ENCODE measurements at regions not wholly inside any gene's neighbourhood (a gene's known extent, or its start where the extent isn't known, plus 50 kb on each side); places are given as distances from the start of the nearest gene placed in this dataset.

DNA sequence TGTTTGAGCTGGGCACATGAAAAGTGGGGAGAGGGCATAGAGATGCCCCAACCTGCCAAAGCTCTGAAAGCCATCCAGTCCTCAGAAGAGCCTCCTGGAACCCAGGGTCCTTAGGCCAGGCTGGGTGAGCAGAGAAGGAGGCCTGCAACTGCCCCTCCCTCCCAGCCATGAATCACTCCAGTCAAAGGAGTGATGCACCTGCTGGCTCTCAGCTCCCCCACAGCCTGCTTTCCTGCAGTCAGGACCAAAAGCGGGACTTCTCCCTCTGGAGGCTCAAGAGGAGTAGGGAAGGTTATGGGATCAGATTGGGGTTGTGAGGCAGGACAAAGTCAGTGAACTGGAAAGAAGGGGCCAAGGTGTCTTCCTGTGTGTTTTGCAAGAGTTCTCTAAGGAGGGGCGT lies 145.6 kb downstream of the TMEM132E start:
- H3K27me3 ChIP-seq (ENCODE audit: insufficient read depth, low read length) = peaks cover 10% of the 10 kb centered on the region; the same call in 1 of the 2 replicates
- no peaks in the 10 kb centered on the region for H3K36me3 ChIP-seq (ENCODE audit: insufficient read depth, low read length)
- no peak overlapping the region for H3K27ac ChIP-seq (ENCODE audit: low read depth, low read length)
- no peaks in the 10 kb centered on the region for H3K79me2 ChIP-seq (ENCODE audit: control insufficient read depth, insufficient read depth, low read length, unreplicated experiment)
- H3K4me3 ChIP-seq (ENCODE audit: low read depth, low read length) = no peak overlapping the region
- H3K4me1 ChIP-seq (ENCODE audit: control insufficient read depth, insufficient read depth, low read length, unreplicated experiment) = no peaks in the 10 kb centered on the region
- no peak overlapping the region for H2AFZ ChIP-seq (ENCODE audit: low read length, unreplicated experiment)

DNA sequence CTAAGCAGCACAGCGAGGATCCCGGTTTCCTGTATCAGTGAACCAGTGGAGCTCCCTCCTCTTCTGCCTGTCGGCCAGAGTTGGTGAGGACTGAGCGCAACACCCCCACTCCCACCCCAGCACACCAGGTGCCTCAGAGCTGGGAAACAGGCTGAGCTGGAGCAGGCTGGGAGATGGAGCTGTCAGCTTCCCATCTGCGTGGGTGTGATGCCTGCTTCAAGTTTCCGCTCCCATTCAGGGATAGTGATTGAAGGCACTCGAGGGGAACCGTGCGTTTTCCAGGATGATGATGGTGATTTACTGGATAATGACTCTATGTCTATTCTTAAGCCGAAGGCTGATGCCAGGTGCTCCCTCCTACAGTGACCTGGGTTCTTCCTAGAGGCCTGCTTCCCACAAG lies 144.5 kb downstream of the TMEM132E start:
- Histone ChIP-seq H3K4me1 (ENCODE audit: control insufficient read depth, insufficient read depth, low read length, unreplicated experiment) (no peaks in the 10 kb centered on the region), H3K79me2 (ENCODE audit: control insufficient read depth, insufficient read depth, low read length, unreplicated experiment) (no peaks in the 10 kb centered on the region), H2AFZ (ENCODE audit: low read length, unreplicated experiment) (no peak overlapping the region), H3K36me3 (ENCODE audit: insufficient read depth, low read length) (no peaks in the 10 kb centered on the region), H3K27ac (ENCODE audit: low read depth, low read length) (no peak overlapping the region), H3K27me3 (ENCODE audit: insufficient read depth, low read length) (peaks cover 10% of the 10 kb centered on the region; the same call in 1 of the 2 replicates), H3K4me3 (ENCODE audit: low read depth, low read length) (no peak overlapping the region)

DNA sequence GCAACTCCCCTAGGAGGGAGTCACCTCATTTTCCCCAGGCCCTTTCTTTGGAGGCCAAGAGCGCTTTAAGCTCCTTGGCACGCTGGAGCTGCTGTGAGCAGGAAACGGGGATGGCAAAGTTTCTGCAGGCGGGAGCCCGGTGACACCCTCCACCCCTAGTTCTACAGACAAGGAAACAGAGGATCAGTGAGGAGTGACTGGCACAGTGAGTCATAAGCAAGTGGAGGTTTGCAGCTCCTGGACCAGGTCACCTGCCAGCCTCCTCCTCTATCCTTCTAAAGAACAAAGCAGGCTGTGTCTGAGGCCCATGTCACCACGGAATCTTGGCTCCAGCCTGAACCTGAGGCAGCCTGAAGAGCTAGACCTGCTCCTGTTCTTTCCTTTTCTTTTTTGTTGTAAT lies 141.9 kb downstream of the TMEM132E start:
- no peak overlapping the region for H2AFZ ChIP-seq (ENCODE audit: low read length, unreplicated experiment)
- H3K4me1 ChIP-seq (ENCODE audit: control insufficient read depth, insufficient read depth, low read length, unreplicated experiment) = no peaks in the 10 kb centered on the region
- H3K79me2 ChIP-seq (ENCODE audit: control insufficient read depth, insufficient read depth, low read length, unreplicated experiment) = no peaks in the 10 kb centered on the region

DNA sequence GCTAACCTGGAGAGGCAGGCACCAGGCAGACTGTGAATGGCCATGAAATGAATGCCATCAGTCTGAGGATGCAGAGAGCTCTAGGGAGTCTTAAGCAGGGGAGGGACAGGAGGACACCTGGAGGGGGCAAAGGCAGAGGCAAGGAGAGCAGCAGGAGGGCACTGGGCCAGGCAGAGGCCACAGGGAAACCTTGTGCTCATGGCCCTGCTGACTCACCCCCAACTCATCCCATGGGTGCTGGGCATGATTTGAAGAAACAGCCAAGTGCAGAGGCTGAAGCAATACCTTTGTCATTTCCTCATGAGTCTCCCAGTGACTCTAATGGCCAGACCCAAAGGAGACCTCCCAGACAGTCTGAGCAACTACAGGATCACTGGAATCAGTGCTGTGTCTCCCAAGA lies 141.4 kb downstream of the TMEM132E start:
- H3K4me1 ChIP-seq (ENCODE audit: control insufficient read depth, insufficient read depth, low read length, unreplicated experiment) = no peaks in the 10 kb centered on the region
- H3K79me2 ChIP-seq (ENCODE audit: control insufficient read depth, insufficient read depth, low read length, unreplicated experiment) = no peaks in the 10 kb centered on the region
- H2AFZ ChIP-seq (ENCODE audit: low read length, unreplicated experiment) = no peak overlapping the region
- no peak overlapping the region for H3K27ac ChIP-seq (ENCODE audit: low read depth, low read length)
- H3K27me3 ChIP-seq (ENCODE audit: insufficient read depth, low read length) = peaks cover 16% of the 10 kb centered on the region; the same call in 1 of the 2 replicates
- H3K4me3 ChIP-seq (ENCODE audit: low read depth, low read length) = no peak overlapping the region
- no peaks in the 10 kb centered on the region for H3K36me3 ChIP-seq (ENCODE audit: insufficient read depth, low read length)

More for the DNA sequence above, 141.9 kb downstream of the TMEM132E start:
- H3K36me3 ChIP-seq (ENCODE audit: insufficient read depth, low read length) = no peaks in the 10 kb centered on the region
- H3K27me3 ChIP-seq (ENCODE audit: insufficient read depth, low read length) = peaks cover 16% of the 10 kb centered on the region; the same call in 1 of the 2 replicates
- H3K4me3 ChIP-seq (ENCODE audit: low read depth, low read length) = no peak overlapping the region
- no peak overlapping the region for H3K27ac ChIP-seq (ENCODE audit: low read depth, low read length)

DNA sequence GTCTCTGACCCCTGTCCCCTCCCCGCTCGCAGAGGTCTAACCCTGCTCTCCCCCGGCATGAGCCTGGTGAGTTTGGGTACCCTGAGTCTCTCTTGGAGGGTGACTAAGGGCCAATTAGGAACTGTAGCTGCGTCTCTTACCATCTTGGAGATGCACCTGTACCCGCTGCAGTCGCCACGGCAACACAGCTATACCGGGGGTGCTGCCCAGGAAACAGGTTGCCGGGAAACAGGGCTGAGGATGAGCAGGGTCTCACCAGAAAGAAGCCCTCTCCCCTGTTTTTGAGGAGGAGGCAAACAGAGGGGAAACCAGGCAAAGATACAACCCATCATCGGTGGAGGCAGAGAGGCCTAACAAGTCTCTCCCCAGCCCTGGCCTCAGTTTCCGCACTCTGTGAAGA lies 140.2 kb downstream of the TMEM132E start:
- no peaks in the 10 kb centered on the region for H3K36me3 ChIP-seq (ENCODE audit: insufficient read depth, low read length)
- H3K27me3 ChIP-seq (ENCODE audit: insufficient read depth, low read length) = peaks cover 16% of the 10 kb centered on the region; the same call in 1 of the 2 replicates
- no peak overlapping the region for H3K27ac ChIP-seq (ENCODE audit: low read depth, low read length)
- H2AFZ ChIP-seq (ENCODE audit: low read length, unreplicated experiment) = no peak overlapping the region
- H3K4me1 ChIP-seq (ENCODE audit: control insufficient read depth, insufficient read depth, low read length, unreplicated experiment) = no peaks in the 10 kb centered on the region
- H3K79me2 ChIP-seq (ENCODE audit: control insufficient read depth, insufficient read depth, low read length, unreplicated experiment) = no peaks in the 10 kb centered on the region
- no peak overlapping the region for H3K4me3 ChIP-seq (ENCODE audit: low read depth, low read length)

DNA sequence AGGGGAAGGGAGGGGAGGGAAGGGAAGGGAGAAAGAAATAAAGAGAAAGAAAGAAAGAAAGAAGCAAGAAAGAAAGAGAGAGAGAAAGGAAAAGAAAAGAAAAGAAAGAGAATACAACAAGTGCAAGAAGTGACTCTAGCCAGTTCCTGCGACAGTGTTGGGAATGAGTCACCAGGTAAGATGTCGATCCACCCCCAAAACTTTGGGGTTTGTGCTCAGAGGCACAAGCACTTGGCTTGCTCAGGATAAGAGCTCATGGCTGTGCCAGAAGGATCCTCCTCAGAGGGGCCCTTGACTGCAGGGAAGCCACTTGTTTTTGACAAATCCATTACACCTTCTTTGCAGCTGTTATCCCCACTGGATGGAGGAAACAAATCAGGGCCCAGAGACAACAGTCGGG lies 137.7 kb downstream of the TMEM132E start:
- no peaks in the 10 kb centered on the region for H3K79me2 ChIP-seq (ENCODE audit: control insufficient read depth, insufficient read depth, low read length, unreplicated experiment)
- H3K27ac ChIP-seq (ENCODE audit: low read depth, low read length) = no peak overlapping the region
- H3K4me1 ChIP-seq (ENCODE audit: control insufficient read depth, insufficient read depth, low read length, unreplicated experiment) = no peaks in the 10 kb centered on the region
- no peaks in the 10 kb centered on the region for H3K36me3 ChIP-seq (ENCODE audit: insufficient read depth, low read length)
- peaks cover 6% of the 10 kb centered on the region; the same call in 1 of the 2 replicates for H3K27me3 ChIP-seq (ENCODE audit: insufficient read depth, low read length)
- no peak overlapping the region for H3K4me3 ChIP-seq (ENCODE audit: low read depth, low read length)
- H2AFZ ChIP-seq (ENCODE audit: low read length, unreplicated experiment) = no peak overlapping the region

DNA sequence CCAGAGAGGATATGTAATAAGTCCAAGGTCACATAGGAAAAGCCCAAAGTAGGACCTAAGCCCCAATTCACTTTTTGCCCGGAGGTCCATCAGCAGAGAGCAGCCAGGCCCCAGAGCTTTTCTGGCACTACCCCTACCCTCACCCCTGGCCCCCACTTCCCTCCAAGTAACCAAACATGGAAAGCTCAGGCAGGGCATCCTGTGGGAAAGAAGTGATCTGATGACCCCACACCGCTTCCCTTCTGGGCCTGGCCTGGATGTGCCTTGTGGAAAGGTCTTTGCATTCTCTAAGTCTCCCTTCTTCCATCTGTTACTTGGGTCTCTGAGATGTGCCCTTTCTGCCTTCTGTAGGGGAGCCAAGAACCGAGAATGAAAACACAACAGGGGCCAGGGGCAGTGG lies 136.9 kb downstream of the TMEM132E start:
- Histone ChIP-seq H3K79me2 (ENCODE audit: control insufficient read depth, insufficient read depth, low read length, unreplicated experiment) (no peaks in the 10 kb centered on the region), H3K4me3 (ENCODE audit: low read depth, low read length) (no peak overlapping the region), H2AFZ (ENCODE audit: low read length, unreplicated experiment) (no peak overlapping the region), H3K36me3 (ENCODE audit: insufficient read depth, low read length) (no peaks in the 10 kb centered on the region), H3K4me1 (ENCODE audit: control insufficient read depth, insufficient read depth, low read length, unreplicated experiment) (no peaks in the 10 kb centered on the region), H3K27ac (ENCODE audit: low read depth, low read length) (no peak overlapping the region), H3K27me3 (ENCODE audit: insufficient read depth, low read length) (peaks cover 12% of the 10 kb centered on the region; the same call in 1 of the 2 replicates)

DNA sequence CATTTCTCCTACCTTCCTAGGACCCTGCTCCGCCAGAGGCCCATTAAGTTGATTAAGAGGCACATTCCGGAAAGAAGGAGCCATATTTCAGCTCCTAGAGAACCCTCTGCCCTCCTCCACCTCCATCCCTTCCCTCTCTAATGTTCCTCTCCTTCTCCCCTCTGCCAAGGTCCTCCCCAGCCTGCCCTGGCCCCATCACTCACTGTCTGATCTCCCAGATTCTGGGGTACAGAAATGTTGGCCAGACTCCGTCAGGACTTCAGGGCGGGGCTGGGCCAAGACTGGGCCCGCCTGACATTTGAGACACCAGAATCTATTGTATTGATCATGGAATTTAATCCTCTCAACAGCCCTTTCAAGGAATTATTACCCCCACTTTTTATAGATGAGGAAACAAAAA lies 136.1 kb downstream of the TMEM132E start:
- Histone ChIP-seq H3K27me3 (ENCODE audit: insufficient read depth, low read length) (peaks cover 18% of the 10 kb centered on the region), H3K27ac (ENCODE audit: low read depth, low read length) (no peak overlapping the region), H3K36me3 (ENCODE audit: insufficient read depth, low read length) (no peaks in the 10 kb centered on the region), H3K79me2 (ENCODE audit: control insufficient read depth, insufficient read depth, low read length, unreplicated experiment) (no peaks in the 10 kb centered on the region), H3K4me1 (ENCODE audit: control insufficient read depth, insufficient read depth, low read length, unreplicated experiment) (no peaks in the 10 kb centered on the region), H3K4me3 (ENCODE audit: low read depth, low read length) (no peak overlapping the region), H2AFZ (ENCODE audit: low read length, unreplicated experiment) (no peak overlapping the region)

DNA sequence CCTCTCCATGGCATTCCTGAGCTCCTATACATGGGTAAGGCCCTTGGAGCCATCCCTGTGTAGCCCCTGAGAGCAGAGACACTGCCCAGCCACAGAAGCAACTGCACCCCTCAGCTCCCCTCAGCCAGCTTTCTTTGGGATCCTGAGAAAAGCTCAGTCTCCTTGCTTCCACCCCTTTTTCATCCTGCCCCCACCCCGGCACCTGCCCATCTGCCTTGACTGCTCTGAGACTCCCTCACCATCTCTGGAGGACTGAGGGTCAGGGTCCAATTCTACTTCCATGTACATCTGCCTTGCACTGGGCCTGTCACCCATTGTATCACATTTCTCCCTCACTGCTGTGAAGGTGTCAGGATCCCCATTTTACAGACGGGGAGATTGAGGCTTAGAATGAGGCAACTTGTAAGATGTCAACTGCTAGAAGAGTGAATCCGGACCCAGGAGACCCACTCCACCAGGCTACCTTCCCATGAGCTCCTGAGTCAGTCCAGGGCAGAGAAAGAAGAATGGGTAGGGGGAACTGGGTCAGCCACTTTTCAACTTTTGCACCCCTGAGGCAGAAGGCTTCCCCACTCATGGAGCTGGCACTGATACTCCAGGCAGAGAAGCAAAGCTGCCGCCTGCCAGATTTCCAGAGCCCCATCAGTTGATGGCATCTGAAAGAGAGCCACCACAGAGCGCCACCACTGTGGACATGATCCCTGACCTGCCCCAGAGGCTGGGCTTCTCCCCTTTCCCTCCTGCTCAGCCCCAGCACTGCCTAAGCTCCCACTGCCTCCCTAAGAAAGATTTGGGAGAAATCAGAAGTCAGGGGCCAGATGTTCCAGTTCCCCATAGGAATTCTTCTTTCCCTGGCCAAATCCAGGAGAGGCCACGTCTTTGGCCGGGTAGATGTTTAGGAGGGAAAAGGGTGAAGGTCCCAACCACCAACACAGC lies 135.4 kb downstream of the TMEM132E start:
- Histone ChIP-seq H3K27me3 (ENCODE audit: insufficient read depth, low read length) (peaks cover 18% of the 10 kb centered on the region), H3K79me2 (ENCODE audit: control insufficient read depth, insufficient read depth, low read length, unreplicated experiment) (no peaks in the 10 kb centered on the region), H3K27ac (ENCODE audit: low read depth, low read length) (no peak overlapping the region), H3K36me3 (ENCODE audit: insufficient read depth, low read length) (no peaks in the 10 kb centered on the region), H2AFZ (ENCODE audit: low read length, unreplicated experiment) (no peak overlapping the region), H3K4me1 (ENCODE audit: control insufficient read depth, insufficient read depth, low read length, unreplicated experiment) (no peaks in the 10 kb centered on the region), H3K4me3 (ENCODE audit: low read depth, low read length) (no peak overlapping the region)

DNA sequence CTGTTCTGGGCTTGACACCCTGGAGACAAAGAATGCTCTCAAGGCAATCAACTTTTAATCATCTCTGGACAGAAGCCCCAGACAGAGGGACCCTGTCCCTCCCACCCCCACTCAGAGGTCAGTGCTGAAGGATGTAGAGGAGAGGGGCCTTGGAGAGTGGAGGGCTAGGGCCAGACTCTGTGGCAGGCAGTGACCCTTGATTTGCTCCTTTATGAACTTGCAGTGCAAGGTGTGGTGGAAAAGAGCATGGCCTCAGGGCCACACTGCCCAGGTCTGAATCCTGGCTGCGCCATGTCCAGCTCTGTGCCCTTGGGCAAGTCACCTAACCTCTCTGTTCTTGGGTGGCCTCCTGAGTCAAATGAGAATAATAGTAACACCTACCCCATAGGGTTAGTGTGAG lies 134.3 kb downstream of the TMEM132E start:
- Histone ChIP-seq H2AFZ (ENCODE audit: low read length, unreplicated experiment) (no peak overlapping the region), H3K27ac (ENCODE audit: low read depth, low read length) (no peak overlapping the region), H3K4me1 (ENCODE audit: control insufficient read depth, insufficient read depth, low read length, unreplicated experiment) (no peaks in the 10 kb centered on the region), H3K79me2 (ENCODE audit: control insufficient read depth, insufficient read depth, low read length, unreplicated experiment) (no peaks in the 10 kb centered on the region), H3K36me3 (ENCODE audit: insufficient read depth, low read length) (no peaks in the 10 kb centered on the region), H3K27me3 (ENCODE audit: insufficient read depth, low read length) (peaks cover 20% of the 10 kb centered on the region), H3K4me3 (ENCODE audit: low read depth, low read length) (no peak overlapping the region)

Data from ACC112 (cell line).